ENCODE measurements at regions not wholly inside any gene's neighbourhood (a gene's known extent, or its start where the extent isn't known, plus 50 kb on each side); places are given as distances from the start of the nearest gene placed in this dataset.

DNA sequence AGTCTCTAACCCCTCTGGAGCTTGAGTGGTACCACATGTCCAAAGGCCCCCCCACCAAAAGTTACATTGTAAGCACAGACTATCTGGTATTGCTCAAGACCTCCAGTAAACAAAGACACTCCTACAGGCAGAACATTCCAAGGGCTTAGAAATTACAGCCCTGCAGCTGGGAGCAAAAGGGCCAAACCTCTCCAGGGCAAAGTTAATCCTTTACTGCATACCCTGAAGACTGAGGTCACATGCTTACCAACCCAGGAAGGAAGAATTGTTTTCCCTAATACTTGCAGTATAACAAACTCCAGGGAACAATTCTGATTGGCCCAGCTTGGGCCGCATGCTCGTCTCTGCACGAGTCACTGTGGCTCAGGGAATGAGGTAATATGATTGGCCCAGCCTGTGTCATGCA is 266.1 kb upstream of the NR2F2 start:
- TF ChIP-seq CTCF (IDR thresholded peaks at IDR 0.05; ENCODE audit: control extremely low read depth in 1 of 3, insufficient read depth in 1 of 3, low read depth in 1 of 3, low read length in 3 of 3), result no peak
- no peak for TF ChIP-seq POLR2A (IDR thresholded peaks at IDR 0.05; ENCODE audit: control extremely low read depth in 1 of 2, low read depth in 2 of 2, low read length in 2 of 2)

Measured in H1 (cell line).